Heart right ventricle (tissue), 16 donors: ENCODE measurements at regions not wholly inside any gene's neighbourhood (a gene's known extent, or its start where the extent isn't known, plus 50 kb on each side); places are given as distances from the start of the nearest gene placed in this dataset.

Experiments
- ATAC-seq, 8 donors: fragments of 200-7000 bp; cut with Tn5 transposase; one replicate each; pipeline ENCODE4 v1.9.1; 2020; ENCODE audit warnings: mild to moderate bottlenecking in 8 of 8, moderate library complexity in 8 of 8, moderate number of reproducible peaks in 1 of 8
- DNase-seq, 2 donors: peaks; one replicate each; pipeline ENCODE4 v3.0.0-alpha.2; 2020
- H3K27ac ChIP-seq, 10 donors: fragments of 200-600 bp; sonication (generic) in 2 of 10; one replicate each; pipeline versions ENCODE4 v1.5.0 to v1.8.0; 2020 to 2022; ENCODE audit warnings: mild to moderate bottlenecking in 3 of 10
- H3K27me3 ChIP-seq, 7 donors: fragments of 200-600 bp; one replicate each; pipeline ENCODE4 v1.8.0; 2021 to 2022; ENCODE audit warnings: mild to moderate bottlenecking in 2 of 7
- H3K36me3 ChIP-seq, 9 donors: fragments of 200-600 bp; sonication (generic) in 1 of 9; one replicate each; pipeline versions ENCODE4 v1.5.0 to v1.8.0; 2020 to 2022; ENCODE audit warnings: mild to moderate bottlenecking in 2 of 9
- H3K4me1 ChIP-seq, 9 donors: fragments of 200-600 bp; sonication (generic) in 1 of 9; one replicate each; pipeline versions ENCODE4 v1.5.0 to v1.8.0; 2020 to 2022; ENCODE audit warnings: mild to moderate bottlenecking in 4 of 9
- H3K4me3 ChIP-seq, 10 donors: fragments of 200-600 bp; sonication (generic) in 2 of 10; one replicate each; pipeline versions ENCODE4 v1.5.0 to v1.8.0; 2020 to 2022; ENCODE audit warnings: mild to moderate bottlenecking in 7 of 10, moderate library complexity in 2 of 10
- H3K9me3 ChIP-seq, 11 donors: fragments of 200-600 bp in 10 of 11; sonication (generic) in 2 of 11; one replicate each; pipeline versions ENCODE4 v1.5.0 to v1.8.0; 2013 to 2022; ENCODE audit warnings: mild to moderate bottlenecking in 2 of 11, control low read depth in 1 of 11, moderate library complexity in 1 of 11
- WGBS, 2 donors: extraction: QIAGEN DNeasy Blood & Tissue Kit; methylation state at CpG; one replicate each; pipeline ENCODE4 v1.1.7; 2013; ENCODE audit warnings: inconsistent platforms in 1 of 2; 5-methylcytosine and 5-hydroxymethylcytosine counted together
- intact Hi-C, 10 donors: fragments of 100-400 bp; cut with DNase I; formaldehyde crosslinking; loops; one replicate each; pipeline versions ENCODE4 v1.11.1 to v1.14.2; 2022
- TF ChIP-seq, protein P1 (sequence below), 9 donors: fragments of 200-600 bp; sonication (generic) in 2 of 9; IDR thresholded peaks; one replicate each; pipeline versions ENCODE4 v1.5.0 to v1.8.0; 2021 to 2022; ENCODE audit warnings: antibody characterized with exemption in 9 of 9, mild to moderate bottlenecking in 5 of 9, moderate library complexity in 1 of 9
- donor health status: Arrhythmogenic right ventricular cardiomyopathy.
- donor health status: ischemic (EF 13 %, LVEDD 7.1; RV severe dilation, severe dysfunction).
- donor health status: healthy with polysubstance abuse.
- donor health status: DM: no; HTN: yes; CAD: no.
- donor health status: DM: no; HTN: no; CAD: no.
- donor health status: ischemic (EF 25% LVEDD 6.9; RV normal size, moderate dysfunction).
- donor health status: ischemic (EF 25% LVEDD 5.7; RV mildly dilated, moderate dysfunction).
- donor health status: healthy.
- donor health status: DM: yes; HTN: yes; CAD: no.
- donor health status: Ischemic cardiomyopathy.
- donor health status: ischemic (EF 35%, LVEDD 5.7; RV mildly dilated, moderate dysfunction).
- donor health status: nonischemic (EF 11% LVEDD 7.7; RV severe dilation, severe dysfunction).
- donor health status: DM: yes; HTN: yes; CAD: no.
- donor health status: PGD.
- donor health status: ischemic (EF 29% LVEDD 5.4; RV normal size, mild dysfunction).
- donor health status: nonischemic (EF 23%, LVEDD 6.1; RV moderate dilation, normal function).

DNA sequence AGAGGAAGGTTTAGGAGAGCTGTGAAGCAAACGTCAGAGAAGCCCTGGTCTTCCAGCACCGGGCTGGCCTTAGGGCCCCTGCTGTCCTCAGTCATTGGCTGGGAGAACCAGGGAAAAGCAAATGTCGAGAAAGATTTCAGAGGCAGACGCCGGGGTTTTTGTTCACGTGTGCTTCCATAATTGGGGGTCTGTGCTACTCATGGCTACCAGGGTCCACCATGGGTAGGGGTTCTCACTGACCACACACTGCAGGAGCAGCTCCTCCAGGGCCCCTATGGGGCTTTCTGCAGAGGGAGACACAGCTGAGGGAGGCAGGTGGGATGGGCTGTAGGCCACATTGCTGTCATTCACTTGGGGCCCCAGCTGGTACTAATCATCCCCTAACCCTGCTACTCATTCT is 291.8 kb upstream of the FOXQ1 start:
- H3K27ac ChIP-seq: no peak overlapping the region
- no peaks in the 10 kb centered on the region for H3K4me1 ChIP-seq
- H3K4me3 ChIP-seq: no peak overlapping the region
- TF ChIP-seq, protein P1, sequence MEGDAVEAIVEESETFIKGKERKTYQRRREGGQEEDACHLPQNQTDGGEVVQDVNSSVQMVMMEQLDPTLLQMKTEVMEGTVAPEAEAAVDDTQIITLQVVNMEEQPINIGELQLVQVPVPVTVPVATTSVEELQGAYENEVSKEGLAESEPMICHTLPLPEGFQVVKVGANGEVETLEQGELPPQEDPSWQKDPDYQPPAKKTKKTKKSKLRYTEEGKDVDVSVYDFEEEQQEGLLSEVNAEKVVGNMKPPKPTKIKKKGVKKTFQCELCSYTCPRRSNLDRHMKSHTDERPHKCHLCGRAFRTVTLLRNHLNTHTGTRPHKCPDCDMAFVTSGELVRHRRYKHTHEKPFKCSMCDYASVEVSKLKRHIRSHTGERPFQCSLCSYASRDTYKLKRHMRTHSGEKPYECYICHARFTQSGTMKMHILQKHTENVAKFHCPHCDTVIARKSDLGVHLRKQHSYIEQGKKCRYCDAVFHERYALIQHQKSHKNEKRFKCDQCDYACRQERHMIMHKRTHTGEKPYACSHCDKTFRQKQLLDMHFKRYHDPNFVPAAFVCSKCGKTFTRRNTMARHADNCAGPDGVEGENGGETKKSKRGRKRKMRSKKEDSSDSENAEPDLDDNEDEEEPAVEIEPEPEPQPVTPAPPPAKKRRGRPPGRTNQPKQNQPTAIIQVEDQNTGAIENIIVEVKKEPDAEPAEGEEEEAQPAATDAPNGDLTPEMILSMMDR (IDR thresholded peaks at IDR 0.05): no peak
- ATAC-seq: no peak
- intact Hi-C loops: no loop called here
- WGBS, 2 donors: 86 to 92% methylated on average over 6 of the region's 6 CpGs
- peaks cover 0 to 33% (median 12%) of the 10 kb centered on the region in 7 donors for H3K27me3 ChIP-seq
- no peak for DNase-seq
- H3K9me3 ChIP-seq: no peaks in the 10 kb centered on the region
- no peaks in the 10 kb centered on the region for H3K36me3 ChIP-seq

DNA sequence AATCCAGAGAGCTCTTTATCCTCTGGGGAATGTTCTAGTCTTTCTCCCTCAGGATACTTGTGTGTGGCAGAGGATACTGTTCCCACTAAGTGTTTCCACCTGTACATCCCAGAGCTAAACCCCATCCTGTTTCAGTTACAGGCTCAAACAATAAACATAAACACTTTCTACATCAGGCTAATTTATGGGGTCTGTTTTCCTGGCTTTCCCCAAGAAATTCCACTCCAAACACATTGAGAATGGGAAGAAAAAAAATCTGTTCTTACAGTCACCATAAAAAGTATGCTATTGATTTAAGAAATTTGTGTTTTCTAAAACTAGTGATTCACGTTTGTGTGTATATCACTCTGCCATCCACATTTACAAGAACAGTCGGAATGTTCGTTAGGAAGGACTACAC is 293.9 kb upstream of the FOXQ1 start:
- Histone ChIP-seq H3K27me3 (peaks cover 0 to 16% (median 2%) of the 10 kb centered on the region in 7 donors), H3K4me3 (no peak overlapping the region), H3K27ac (no peak overlapping the region), H3K36me3 (no peaks in the 10 kb centered on the region), H3K9me3 (peaks cover 0 to 6% (median 0%) of the 10 kb centered on the region in 11 donors), H3K4me1 (no peaks in the 10 kb centered on the region)
- DNase-seq: no peak
- 81 to 82% methylated on average over 3 of the region's 3 CpGs for WGBS, 2 donors
- no peak for ATAC-seq
- TF ChIP-seq, protein P1 (IDR thresholded peaks at IDR 0.05): no peak
- intact Hi-C loops: no loop called here

DNA sequence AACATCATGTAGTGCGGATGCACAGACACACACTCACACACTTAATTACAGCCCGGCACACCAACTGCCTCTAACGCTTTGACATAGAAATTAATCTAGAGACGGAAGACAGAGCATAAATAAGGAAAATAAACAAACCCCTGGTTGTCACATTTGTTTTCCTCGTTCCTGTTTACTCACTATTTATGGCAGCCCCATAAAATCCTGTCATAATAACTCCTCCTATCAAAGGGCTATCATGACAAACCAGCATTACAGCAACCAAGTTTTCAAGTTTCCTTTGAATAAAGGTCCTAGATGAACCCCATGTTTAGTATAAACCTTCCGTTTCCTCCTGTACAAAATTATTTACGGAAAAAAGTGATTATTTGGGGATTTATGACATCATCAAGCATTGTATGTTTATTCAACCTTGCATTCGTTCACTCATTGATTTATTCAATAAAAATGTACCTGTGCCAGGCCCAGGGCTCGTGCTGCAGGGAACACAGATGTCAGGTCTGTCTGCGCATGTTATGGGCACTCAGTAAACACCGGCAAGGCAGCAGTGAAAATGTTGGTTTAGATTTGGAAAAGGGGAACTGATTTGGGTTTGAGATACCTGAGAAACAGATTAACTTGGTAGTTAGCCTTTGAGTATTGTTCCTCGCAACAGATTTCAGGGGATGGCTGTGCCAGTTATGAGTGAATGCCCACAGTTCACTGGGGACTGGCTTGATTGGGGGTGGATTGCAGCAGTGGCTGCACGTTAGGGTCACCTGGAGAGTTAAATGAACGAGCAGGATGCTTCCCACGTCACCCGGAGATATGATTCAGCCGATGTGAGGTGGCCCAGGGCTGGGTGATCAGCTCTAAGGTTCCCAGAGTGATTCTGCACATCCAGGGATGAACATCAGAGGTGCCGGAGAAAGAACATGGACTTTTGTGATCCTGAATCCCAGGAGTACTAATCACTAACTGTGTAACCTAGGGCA is 295.3 kb upstream of the FOXQ1 start:
- ATAC-seq (no peak), DNase-seq (no peak)
- intact Hi-C loops: no loop called here
- TF ChIP-seq, protein P1 (IDR thresholded peaks at IDR 0.05): no peak
- Histone ChIP-seq H3K4me3 (no peak overlapping the region), H3K4me1 (no peaks in the 10 kb centered on the region), H3K36me3 (no peaks in the 10 kb centered on the region), H3K27ac (no peak overlapping the region), H3K27me3 (peaks cover 0 to 24% (median 0%) of the 10 kb centered on the region in 7 donors), H3K9me3 (peaks cover 0 to 6% (median 0%) of the 10 kb centered on the region in 11 donors)
- WGBS, 2 donors: 73 to 75% methylated on average over 18 of the region's 18 CpGs

DNA sequence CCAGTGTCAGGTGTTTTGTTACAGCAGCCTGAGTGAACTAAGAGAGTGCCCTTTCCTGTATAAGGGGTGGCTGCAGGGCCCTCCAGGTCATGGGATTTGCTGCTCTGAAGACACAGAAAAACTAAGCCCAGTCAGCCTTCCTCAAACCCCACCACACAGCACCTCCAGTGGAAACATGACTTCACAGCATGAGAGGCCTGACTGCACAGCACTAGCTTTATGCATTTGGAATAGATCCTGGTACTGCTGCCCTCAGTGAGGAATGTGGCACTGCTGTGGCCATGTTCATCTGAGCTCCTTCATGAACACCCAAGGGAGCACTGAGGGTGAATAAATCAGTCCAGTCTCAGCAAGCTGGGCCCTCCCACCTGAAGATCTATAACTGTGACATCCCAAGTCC is 296.1 kb upstream of the FOXQ1 start:
- H3K9me3 ChIP-seq: peaks cover 0 to 6% (median 0%) of the 10 kb centered on the region in 11 donors
- DNase-seq: no peak
- no peaks in the 10 kb centered on the region for H3K36me3 ChIP-seq
- H3K4me3 ChIP-seq: no peak overlapping the region
- no peaks in the 10 kb centered on the region for H3K4me1 ChIP-seq
- TF ChIP-seq, protein P1 (IDR thresholded peaks at IDR 0.05): no peak
- peaks cover 0 to 28% (median 0%) of the 10 kb centered on the region in 7 donors for H3K27me3 ChIP-seq
- intact Hi-C loops: no loop called here
- no peak overlapping the region for H3K27ac ChIP-seq
- no peak for ATAC-seq
